Pancreas (tissue), 10 donors: ENCODE measurements at regions not wholly inside any gene's neighbourhood (a gene's known extent, or its start where the extent isn't known, plus 50 kb on each side); places are given as distances from the start of the nearest gene placed in this dataset.
"Not testable (repeated sequence)": the region's sequence is repeated elsewhere in the genome, so short reads cannot be mapped to it uniquely, and the experiment has no call there.

ENCODE experiments used
- ATAC-seq, 4 donors: fragments of 200-7000 bp; cut with Tn5 transposase; one replicate each; pipeline versions ENCODE4 v1.8.0 to v1.9.1; 2020; ENCODE audit warnings: mild to moderate bottlenecking in 4 of 4, moderate library complexity in 4 of 4
- DNase-seq, 6 donors: peaks; one replicate each; pipeline ENCODE4 v3.0.0-alpha.2; 2020
- FAIRE-seq: peaks from 2 replicates; lab custom pipeline; 2012; peaks lifted over from hg19 to GRCh38; lab: Jason Lieb, UNC
- H3K27ac ChIP-seq, 4 donors: fragments of 200-600 bp; sonication (generic); 1 replicate in 3 of 4; 2 replicates in 1 of 4; pipeline versions ENCODE4 v1.5.0 to v1.8.0; 2020
- H3K27me3 ChIP-seq, 4 donors: fragments of 200-600 bp; one replicate each; pipeline ENCODE4 v1.8.0; 2021
- H3K36me3 ChIP-seq, 3 donors: fragments of 200-600 bp; sonication (generic) in 1 of 3; one replicate each; pipeline versions ENCODE4 v1.5.0 to v1.8.0; 2020 to 2021
- H3K4me1 ChIP-seq, 3 donors: fragments of 200-600 bp; one replicate each; pipeline ENCODE4 v1.8.0; 2021
- H3K4me3 ChIP-seq, 4 donors: fragments of 200-600 bp; sonication (generic) in 2 of 4; one replicate each; pipeline versions ENCODE4 v1.5.0 to v1.8.0; 2020 to 2021
- H3K9me3 ChIP-seq, 4 donors: fragments of 200-600 bp; one replicate each; pipeline ENCODE4 v1.8.0; 2021
- WGBS, 2 donors: extraction: QIAGEN DNeasy Blood & Tissue Kit; methylation state at CpG; one replicate each; pipeline ENCODE4 v1.1.7; 2013; 5-methylcytosine and 5-hydroxymethylcytosine counted together
- intact Hi-C, 3 donors: fragments of 100-400 bp; cut with DNase I; formaldehyde crosslinking; loops; one replicate each; pipeline versions ENCODE4 v1.11.1 to v1.14.2; 2022
- donor health status: healthy with polysubstance abuse.
- donor health status: DM: no; HTN: no; CAD: no; lungs with moderate emphysema.
- donor health status: DM: no; HTN: no; CAD: no.
- donor health status: control.
- donor health status: control.
- donor health status: Bipolar disorder and iron deficiency.
- donor health status: DM: yes; HTN: yes; CAD: no.
- donor health status: DM: no; HTN: no; CAD: no.
- donor health status: DM: no; HTN: no; CAD: no.
- donor health status: DM: yes; HTN: yes; CAD: no.

GRCh38 chr12:8351073-8351472 is 104.7 kb upstream of the CLEC6A start:
- intact Hi-C loops, ATAC-seq, H3K9me3 ChIP-seq, H3K4me3 ChIP-seq, H3K36me3 ChIP-seq, H3K27me3 ChIP-seq, DNase-seq, H3K27ac ChIP-seq, FAIRE-seq, H3K4me1 ChIP-seq: not testable (repeated sequence)
- WGBS, 2 donors: 69 to 73% methylated on average over 3 of the region's 3 CpGs

- intact Hi-C loops, FAIRE-seq, H3K27ac ChIP-seq, H3K27me3 ChIP-seq, DNase-seq, H3K4me1 ChIP-seq, ATAC-seq, H3K4me3 ChIP-seq, H3K36me3 ChIP-seq, H3K9me3 ChIP-seq: not testable (repeated sequence)
- 83 to 87% methylated on average over 1 of the region's 1 CpG for WGBS, 2 donors
Measured at GRCh38 chr12:8354741-8355140, 101.0 kb upstream of the CLEC6A start.

- WGBS, 2 donors: 87 to 93% methylated on average over 4 of the region's 4 CpGs
- H3K4me1 ChIP-seq, H3K27ac ChIP-seq, FAIRE-seq, ATAC-seq, H3K4me3 ChIP-seq, H3K36me3 ChIP-seq, H3K27me3 ChIP-seq, intact Hi-C loops, DNase-seq, H3K9me3 ChIP-seq: not testable (repeated sequence)
Measured at GRCh38 chr12:8355531-8355930, 100.2 kb upstream of the CLEC6A start.

GRCh38 chr12:8373744-8374143 is 82.0 kb upstream of the CLEC6A start:
- DNase-seq, ATAC-seq, H3K27me3 ChIP-seq, FAIRE-seq, H3K27ac ChIP-seq, H3K4me1 ChIP-seq, H3K9me3 ChIP-seq, H3K4me3 ChIP-seq, intact Hi-C loops, H3K36me3 ChIP-seq: not testable (repeated sequence)
- WGBS, 2 donors: 52 to 55% methylated on average over 5 of the region's 5 CpGs

GRCh38 chr12:8375122-8375521 is 80.6 kb upstream of the CLEC6A start:
- ATAC-seq, H3K9me3 ChIP-seq, FAIRE-seq, intact Hi-C loops, H3K27ac ChIP-seq, DNase-seq, H3K27me3 ChIP-seq, H3K4me3 ChIP-seq, H3K36me3 ChIP-seq, H3K4me1 ChIP-seq: not testable (repeated sequence)
- WGBS, 2 donors: 70 to 93% methylated on average over 2 of the region's 3 CpGs

GRCh38 chr12:8377756-8378155 is 78.0 kb upstream of the CLEC6A start:
- H3K9me3 ChIP-seq, FAIRE-seq, H3K27me3 ChIP-seq, H3K36me3 ChIP-seq, intact Hi-C loops, H3K4me1 ChIP-seq, H3K4me3 ChIP-seq, H3K27ac ChIP-seq, DNase-seq, ATAC-seq: not testable (repeated sequence)
- 75 to 79% methylated on average over 6 of the region's 6 CpGs for WGBS, 2 donors

GRCh38 chr12:8382556-8382955 is 73.2 kb upstream of the CLEC6A start:
- DNase-seq, H3K27ac ChIP-seq, ATAC-seq, H3K4me3 ChIP-seq, H3K4me1 ChIP-seq, H3K9me3 ChIP-seq, intact Hi-C loops, H3K36me3 ChIP-seq, FAIRE-seq, H3K27me3 ChIP-seq: not testable (repeated sequence)
- WGBS, 2 donors: 60 to 68% methylated on average over 4 of the region's 4 CpGs

GRCh38 chr12:8384686-8385085 is 71.1 kb upstream of the CLEC6A start:
- H3K4me3 ChIP-seq, DNase-seq, intact Hi-C loops, H3K36me3 ChIP-seq, H3K27ac ChIP-seq, H3K9me3 ChIP-seq, ATAC-seq, FAIRE-seq, H3K27me3 ChIP-seq, H3K4me1 ChIP-seq: not testable (repeated sequence)
- 87 to 97% methylated on average over 9 of the region's 9 CpGs for WGBS, 2 donors

GRCh38 chr12:8385431-8385830 is 70.3 kb upstream of the CLEC6A start:
- H3K4me1 ChIP-seq, H3K27me3 ChIP-seq, H3K36me3 ChIP-seq, DNase-seq, FAIRE-seq, H3K4me3 ChIP-seq, H3K27ac ChIP-seq, ATAC-seq, H3K9me3 ChIP-seq, intact Hi-C loops: not testable (repeated sequence)
- WGBS, 2 donors: 81 to 86% methylated on average over 12 of the region's 12 CpGs

- ATAC-seq, H3K4me1 ChIP-seq, H3K27ac ChIP-seq, FAIRE-seq, H3K4me3 ChIP-seq, DNase-seq, H3K36me3 ChIP-seq, H3K27me3 ChIP-seq, intact Hi-C loops, H3K9me3 ChIP-seq: not testable (repeated sequence)
- WGBS, 2 donors: 76 to 92% methylated on average over 1 to 2 of the region's 2 CpGs
Measured at GRCh38 chr12:8386661-8387060, 69.1 kb upstream of the CLEC6A start.

GRCh38 chr12:8389296-8389695 is 66.5 kb upstream of the CLEC6A start:
- H3K9me3 ChIP-seq, H3K27ac ChIP-seq, FAIRE-seq, ATAC-seq, H3K36me3 ChIP-seq, H3K4me1 ChIP-seq, intact Hi-C loops, H3K4me3 ChIP-seq, H3K27me3 ChIP-seq, DNase-seq: not testable (repeated sequence)
- 75 to 79% methylated on average over 8 of the region's 8 CpGs for WGBS, 2 donors
